LNCAP (cell line): ENCODE measurements at regions not wholly inside any gene's neighbourhood (a gene's known extent, or its start where the extent isn't known, plus 50 kb on each side); places are given as distances from the start of the nearest gene placed in this dataset.

Experiments used
- CTCF ChIP-seq: fragments of 450-650 bp; IDR thresholded peaks from 2 replicates; pipeline ENCODE4 v1.5.1; 2017; ENCODE audit warnings: mild to moderate bottlenecking

DNA sequence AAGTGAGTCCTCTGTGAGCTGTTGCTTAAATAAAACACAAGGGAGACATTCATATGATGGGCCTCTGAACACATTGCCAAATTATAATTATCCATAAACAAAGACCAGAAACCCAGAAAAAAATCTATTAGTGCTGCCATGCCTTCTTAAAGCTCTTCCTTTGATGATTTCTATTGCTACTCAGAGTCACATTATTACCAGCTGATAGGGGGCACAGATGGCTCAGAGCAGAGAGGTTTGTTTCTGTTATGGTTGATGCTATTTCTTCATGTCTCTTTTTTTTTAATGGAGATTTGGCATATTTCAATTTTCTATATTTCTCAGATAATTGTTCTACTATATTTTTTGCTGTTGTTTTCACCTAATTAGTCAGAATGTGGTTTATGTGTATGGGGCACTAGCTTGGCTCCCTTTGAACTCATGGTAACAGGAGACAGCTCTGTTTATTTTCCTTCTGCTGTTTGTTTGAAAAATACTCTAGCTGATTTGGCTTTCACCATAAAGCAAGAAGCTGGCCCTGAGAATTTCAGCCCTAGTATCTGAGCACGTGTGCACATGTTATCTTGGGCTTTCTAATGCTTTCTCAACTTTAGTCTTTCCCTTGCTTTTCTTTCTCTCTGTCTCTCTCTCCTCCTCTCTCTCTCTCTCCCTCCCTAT, 568.8 kb downstream of the PPARGC1A start:
- TF ChIP-seq CTCF = no peak

DNA sequence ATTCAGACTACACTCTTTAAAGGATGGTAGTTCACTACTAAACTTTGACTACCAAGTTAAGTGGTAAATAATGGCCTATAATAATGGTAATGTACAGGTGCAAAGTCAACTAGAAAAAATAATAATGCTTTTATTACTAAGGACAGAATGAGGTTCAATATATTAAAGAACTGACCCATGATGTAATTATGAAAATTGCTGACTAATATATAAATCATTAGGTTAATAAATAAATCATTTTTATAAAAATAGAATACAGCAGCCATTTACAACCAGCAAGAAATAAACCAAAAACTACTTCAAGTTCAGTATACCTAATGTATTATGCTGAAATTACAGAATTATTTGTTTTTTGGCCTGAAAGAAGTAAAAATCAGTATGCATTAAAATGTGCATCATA, 577.2 kb downstream of the PPARGC1A start:
- no peak for TF ChIP-seq CTCF

GRCh38 chr4:23311983-23312382, 577.9 kb downstream of the PPARGC1A start:
- no peak for TF ChIP-seq CTCF

GRCh38 chr4:23305026-23305425, 584.8 kb downstream of the PPARGC1A start:
- TF ChIP-seq CTCF = no peak

DNA sequence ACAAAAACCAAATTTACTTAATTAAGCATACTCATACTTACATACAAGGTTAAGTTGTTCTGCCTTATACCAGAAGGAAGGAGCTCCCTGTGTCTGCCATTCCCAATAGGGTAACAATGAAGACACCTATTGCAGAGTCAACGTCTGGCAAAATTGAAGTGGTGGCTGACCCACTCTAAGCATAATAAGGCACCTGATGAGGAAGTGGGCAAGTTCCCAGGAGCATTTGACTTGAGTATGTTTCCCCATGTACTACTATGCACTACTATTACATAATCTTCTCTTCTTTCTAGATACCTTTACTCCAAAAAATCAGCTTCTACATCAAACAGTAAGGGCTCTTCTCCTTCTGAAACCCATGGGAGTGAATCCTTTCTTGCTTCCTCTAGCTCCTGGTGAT, 591.5 kb downstream of the PPARGC1A start:
- no peak for TF ChIP-seq CTCF

- TF ChIP-seq CTCF = no peak
These were observed 592.5 kb downstream of the PPARGC1A start for GRCh38 chr4:23297327-23297726.

DNA sequence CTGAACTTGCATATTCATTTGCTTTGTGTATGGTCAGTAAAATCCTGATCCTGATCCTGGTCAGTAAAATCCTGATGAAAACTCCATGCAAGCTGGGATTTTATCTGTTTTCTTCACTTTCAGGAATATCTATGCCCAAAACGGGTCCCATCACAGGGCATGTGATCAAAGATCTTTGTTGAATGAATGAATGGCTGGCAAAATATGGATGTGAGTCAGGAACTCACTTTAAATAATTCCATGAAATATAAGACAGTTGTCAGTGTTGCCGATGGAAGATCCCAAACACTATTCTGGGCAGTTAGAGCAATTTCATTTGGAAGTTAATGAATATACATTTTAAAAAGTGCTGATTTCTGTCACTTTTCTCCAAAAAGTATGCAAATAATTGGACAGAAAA, 598.4 kb downstream of the GBA3 start:
- TF ChIP-seq CTCF = no peak

DNA sequence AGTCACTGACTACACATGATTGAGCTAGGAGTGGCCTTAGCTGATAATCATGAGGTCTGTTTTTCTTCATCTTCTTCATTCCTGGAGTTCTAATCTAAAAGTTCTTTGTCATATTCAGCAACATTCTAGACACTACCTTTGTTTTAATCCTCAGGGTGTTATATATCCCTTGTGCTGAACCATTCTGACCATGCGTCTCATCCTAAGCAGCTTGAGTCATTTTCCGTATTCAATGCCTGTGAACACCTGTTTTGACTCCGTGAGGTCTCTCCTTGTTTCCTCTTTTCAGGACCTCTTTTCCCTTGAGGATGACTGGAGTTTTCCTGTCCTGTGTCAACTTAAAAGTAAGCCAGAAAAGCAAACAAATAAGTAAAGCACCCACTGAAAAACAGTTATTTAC, 597.9 kb downstream of the GBA3 start:
- no peak for TF ChIP-seq CTCF
